Neural progenitor cell (in vitro differentiated cells): ENCODE measurements at regions not wholly inside any gene's neighbourhood (a gene's known extent, or its start where the extent isn't known, plus 50 kb on each side); places are given as distances from the start of the nearest gene placed in this dataset.

Source experiments
- DNase-seq: peaks from one replicate; pipeline ENCODE4 v3.0.0-alpha.2; 2016; ENCODE audit warnings: low spot score
- H2AFZ ChIP-seq: fragments of 200-600 bp; sonication (generic); replicated peaks from 2 replicates; pipeline ENCODE4 v1.6.1; 2016; ENCODE audit warnings: antibody characterized with exemption
- H3F3A ChIP-seq: fragments of 200-600 bp; sonication (generic); 2 replicates; pipeline ENCODE4 v1.6.1; 2016; ENCODE audit warnings: antibody characterized with exemption, low read depth
- H3K27ac ChIP-seq: fragments of 200-600 bp; sonication (generic); 2 replicates; pipeline ENCODE4 v1.5.1; 2016; ENCODE audit warnings: mild to moderate bottlenecking
- H3K27me3 ChIP-seq: fragments of 200-600 bp; sonication (generic); 2 replicates; pipeline ENCODE4 v1.6.1; 2016; ENCODE audit warnings: mild to moderate bottlenecking, moderate library complexity
- H3K36me3 ChIP-seq: fragments of 200-600 bp; sonication (generic); 2 replicates; pipeline ENCODE4 v1.5.1; 2016
- H3K4me1 ChIP-seq: fragments of 200-600 bp; sonication (generic); 2 replicates; pipeline ENCODE4 v1.6.1; 2016; ENCODE audit warnings: mixed run types
- H3K4me2 ChIP-seq: fragments of 200-600 bp; sonication (generic); 2 replicates; pipeline ENCODE4 v1.6.1; 2016
- H3K4me3 ChIP-seq: fragments of 200-600 bp; sonication (generic); 2 replicates; pipeline ENCODE4 v1.5.1; 2016
- H3K79me2 ChIP-seq: fragments of 200-600 bp; sonication (generic); 2 replicates; pipeline ENCODE4 v1.6.1; 2016; ENCODE audit warnings: low read depth
- H3K9ac ChIP-seq: fragments of 200-600 bp; sonication (generic); 2 replicates; pipeline ENCODE4 v1.6.1; 2016
- H3K9me3 ChIP-seq: fragments of 200-600 bp; sonication (generic); 2 replicates; pipeline ENCODE4 v1.5.1; 2016; ENCODE audit warnings: low read depth
- H4K20me1 ChIP-seq: fragments of 200-600 bp; sonication (generic); 2 replicates; pipeline ENCODE4 v1.6.1; 2016; ENCODE audit warnings: low read depth
- H3K27ac Mint-ChIP-seq: 3 replicates; pipeline ENCODE4 v1.8.0; 2021; ENCODE audit warnings: mixed read lengths
- H3K27me3 Mint-ChIP-seq: 2 replicates; pipeline ENCODE4 v1.8.0; 2022; ENCODE audit warnings: low read depth, mild to moderate bottlenecking, inconsistent platforms, moderate library complexity, mixed read lengths; ENCODE audit not compliant: insufficient read depth
- H3K36me3 Mint-ChIP-seq: 3 replicates; pipeline ENCODE4 v1.8.0; 2021; ENCODE audit warnings: mixed read lengths
- H3K4me1 Mint-ChIP-seq: 3 replicates; pipeline ENCODE4 v1.8.0; 2021; ENCODE audit warnings: mixed read lengths
- H3K4me3 Mint-ChIP-seq: 3 replicates; pipeline ENCODE4 v1.8.0; 2021; ENCODE audit warnings: mild to moderate bottlenecking, moderate library complexity, mixed read lengths
- H3K9me3 Mint-ChIP-seq: 3 replicates; pipeline ENCODE4 v1.8.0; 2020; ENCODE audit warnings: mixed read lengths
- CTCF ChIP-seq: fragments of 200-600 bp; sonication (generic); IDR thresholded peaks from 2 replicates; pipeline ENCODE4 v1.5.1; 2017; ENCODE audit warnings: antibody characterized with exemption, mild to moderate bottlenecking
- EZH2 ChIP-seq: fragments of 200-600 bp; sonication (generic); IDR thresholded peaks from 2 replicates; pipeline ENCODE4 v1.6.1; 2017; ENCODE audit warnings: antibody characterized with exemption, mild to moderate bottlenecking, moderate library complexity
- EZH2phosphoT487 ChIP-seq: fragments of 200-600 bp; sonication (generic); IDR thresholded peaks from 2 replicates; pipeline ENCODE4 v1.6.1; 2017; ENCODE audit warnings: antibody characterized with exemption

- Histone ChIP-seq H3F3A (no peaks in the 10 kb centered on the region), H3K9me3 (no peaks in the 10 kb centered on the region), H3K36me3 (no peaks in the 10 kb centered on the region), H3K4me3 (no peak overlapping the region), H3K4me1 (no peaks in the 10 kb centered on the region), H3K4me2 (no peak overlapping the region), H4K20me1 (no peaks in the 10 kb centered on the region), H3K27ac (no peak overlapping the region), H2AFZ (no peak overlapping the region), H3K9ac (no peak overlapping the region), H3K79me2 (no peaks in the 10 kb centered on the region), H3K27me3 (no peaks in the 10 kb centered on the region)
- H3K4me3 Mint-ChIP-seq: no peak overlapping the region
- no peak for DNase-seq
- no peak for TF ChIP-seq EZH2
- TF ChIP-seq EZH2phosphoT487: no peak
- no peak for TF ChIP-seq CTCF
- no peak overlapping the region for H3K27ac Mint-ChIP-seq
- no peaks in the 10 kb centered on the region for H3K36me3 Mint-ChIP-seq
- peaks cover 11% of the 10 kb centered on the region for H3K4me1 Mint-ChIP-seq
- H3K9me3 Mint-ChIP-seq: peaks cover 4% of the 10 kb centered on the region
- no peaks in the 10 kb centered on the region for H3K27me3 Mint-ChIP-seq
Observed at GRCh38 chr12:91404441-91404840, 221.8 kb upstream of the DCN start.

GRCh38 chr12:91401190-91401589 lies 218.6 kb upstream of the DCN start:
- Histone ChIP-seq H2AFZ (no peak overlapping the region), H3K36me3 (no peaks in the 10 kb centered on the region), H3K9me3 (no peaks in the 10 kb centered on the region), H3K79me2 (no peaks in the 10 kb centered on the region), H3K4me1 (peaks cover 6% of the 10 kb centered on the region), H3K9ac (no peak overlapping the region), H3K27ac (no peak overlapping the region), H3K27me3 (no peaks in the 10 kb centered on the region), H4K20me1 (no peaks in the 10 kb centered on the region), H3K4me2 (no peak overlapping the region), H3F3A (no peaks in the 10 kb centered on the region), H3K4me3 (no peak overlapping the region)
- H3K36me3 Mint-ChIP-seq: no peaks in the 10 kb centered on the region
- peaks cover 4% of the 10 kb centered on the region for H3K9me3 Mint-ChIP-seq
- H3K27ac Mint-ChIP-seq: no peak overlapping the region
- H3K4me1 Mint-ChIP-seq: peaks cover 19% of the 10 kb centered on the region
- no peak overlapping the region for H3K4me3 Mint-ChIP-seq
- H3K27me3 Mint-ChIP-seq: no peaks in the 10 kb centered on the region
- TF ChIP-seq CTCF: no peak
- no peak for TF ChIP-seq EZH2
- TF ChIP-seq EZH2phosphoT487: no peak
- DNase-seq: no peak

DNA sequence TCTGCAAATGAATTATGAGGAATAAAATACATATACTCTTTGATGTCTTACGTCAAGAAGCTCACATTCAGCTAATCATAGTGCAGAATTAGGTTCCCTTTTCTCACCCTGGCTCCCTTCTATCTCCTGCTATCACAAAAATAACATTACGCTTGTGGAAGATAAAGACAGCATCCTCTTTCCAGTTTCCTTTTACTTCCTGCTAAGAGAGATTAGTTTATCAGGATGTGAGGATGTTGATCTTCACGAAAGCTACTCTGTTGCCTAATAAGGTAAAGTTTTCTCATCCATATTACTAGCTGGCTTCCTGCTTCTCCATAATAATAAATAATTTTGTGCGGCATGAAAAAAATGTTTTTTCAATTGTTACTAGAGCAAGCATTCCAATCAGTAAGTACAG lies 217.7 kb upstream of the DCN start:
- Mint-ChIP-seq H3K36me3 (no peaks in the 10 kb centered on the region), H3K27ac (no peak overlapping the region)

More for the DNA sequence above, 217.7 kb upstream of the DCN start:
- Histone ChIP-seq H4K20me1 (no peaks in the 10 kb centered on the region), H3K9ac (no peak overlapping the region), H3K79me2 (no peaks in the 10 kb centered on the region), H2AFZ (no peak overlapping the region), H3F3A (no peaks in the 10 kb centered on the region), H3K4me3 (no peak overlapping the region), H3K36me3 (no peaks in the 10 kb centered on the region), H3K27ac (no peak overlapping the region), H3K4me1 (peaks cover 6% of the 10 kb centered on the region), H3K27me3 (no peaks in the 10 kb centered on the region), H3K9me3 (no peaks in the 10 kb centered on the region), H3K4me2 (no peak overlapping the region)
- Mint-ChIP-seq H3K4me3 (no peak overlapping the region), H3K4me1 (peaks cover 14% of the 10 kb centered on the region), H3K9me3 (no peaks in the 10 kb centered on the region), H3K27me3 (no peaks in the 10 kb centered on the region)
- DNase-seq: no peak
- TF ChIP-seq EZH2phosphoT487: no peak
- no peak for TF ChIP-seq EZH2
- TF ChIP-seq CTCF: no peak
